KMS-11 (cell line): ENCODE measurements at regions not wholly inside any gene's neighbourhood (a gene's known extent, or its start where the extent isn't known, plus 50 kb on each side); places are given as distances from the start of the nearest gene placed in this dataset.

ENCODE experiments used
- H2AFZ ChIP-seq: fragments of 200-600 bp; sonication (generic); 2 replicates; pipeline ENCODE4 v1.6.1; 2016; ENCODE audit warnings: antibody characterized with exemption, mixed run types, low read depth
- H3K27ac ChIP-seq: fragments of 200-600 bp; sonication (generic); 2 replicates; pipeline ENCODE4 v1.6.1; 2016; ENCODE audit warnings: mild to moderate bottlenecking, mixed run types
- H3K27me3 ChIP-seq: fragments of 200-600 bp; sonication (generic); 2 replicates; pipeline ENCODE4 v1.6.1; 2017; ENCODE audit warnings: mild to moderate bottlenecking, low read depth, mixed run types, moderate library complexity; ENCODE audit not compliant: insufficient read depth
- H3K36me3 ChIP-seq: fragments of 200-600 bp; sonication (generic); 2 replicates; pipeline ENCODE4 v1.6.1; 2017; ENCODE audit warnings: mild to moderate bottlenecking, mixed run types; ENCODE audit not compliant: insufficient read depth
- H3K4me1 ChIP-seq: fragments of 200-600 bp; sonication (generic); 2 replicates; pipeline ENCODE4 v1.6.1; 2016; ENCODE audit warnings: mild to moderate bottlenecking, low read depth, mixed run types; ENCODE audit not compliant: poor library complexity, severe bottlenecking
- H3K4me2 ChIP-seq: fragments of 200-600 bp; sonication (generic); 2 replicates; pipeline ENCODE4 v1.7.0; 2016; ENCODE audit warnings: mild to moderate bottlenecking, mixed run types
- H3K4me3 ChIP-seq: fragments of 200-600 bp; sonication (generic); IDR thresholded peaks from 2 replicates; pipeline ENCODE4 v1.6.1; 2017; ENCODE audit warnings: low read depth, low read length, mixed read lengths; ENCODE audit not compliant: insufficient read depth
- H3K79me2 ChIP-seq: fragments of 200-600 bp; sonication (generic); 2 replicates; pipeline ENCODE4 v1.6.1; 2016; ENCODE audit warnings: low read depth, mixed run types; ENCODE audit not compliant: insufficient read depth
- H3K9ac ChIP-seq: fragments of 200-600 bp; sonication (generic); 2 replicates; pipeline ENCODE4 v1.6.1; 2016; ENCODE audit warnings: mild to moderate bottlenecking, mixed run types
- H4K20me1 ChIP-seq: fragments of 200-600 bp; sonication (generic); 2 replicates; pipeline ENCODE4 v1.6.1; 2016; ENCODE audit warnings: mild to moderate bottlenecking, mixed run types; ENCODE audit not compliant: insufficient read depth
- CTCF ChIP-seq: fragments of 200-600 bp; sonication (generic); conservative IDR thresholded peaks from 2 replicates; pipeline ENCODE4 v1.6.1; 2017; ENCODE audit warnings: low read depth, mild to moderate bottlenecking, antibody characterized with exemption, low read length, moderate library complexity, mixed read lengths

GRCh38 chr6:92756912-92757311 is 662.4 kb downstream of the EPHA7 start:
- no peak for TF ChIP-seq CTCF
- H3K9ac ChIP-seq = no peak overlapping the region
- H3K4me2 ChIP-seq = no peak overlapping the region

GRCh38 chr6:92753956-92754355 is 665.4 kb downstream of the EPHA7 start:
- Histone ChIP-seq H3K36me3 (no peaks in the 10 kb centered on the region), H3K27me3 (no peaks in the 10 kb centered on the region), H3K4me1 (peaks cover 9% of the 10 kb centered on the region), H3K4me2 (no peak overlapping the region), H3K79me2 (no peaks in the 10 kb centered on the region), H2AFZ (no peak overlapping the region), H3K9ac (no peak overlapping the region), H4K20me1 (no peaks in the 10 kb centered on the region), H3K27ac (no peak overlapping the region), H3K4me3 (no peak overlapping the region)
- TF ChIP-seq CTCF = no peak

More at GRCh38 chr6:92756912-92757311, 662.4 kb downstream of the EPHA7 start:
- Histone ChIP-seq H3K4me1 (peaks cover 19% of the 10 kb centered on the region), H3K27ac (no peak overlapping the region), H2AFZ (no peak overlapping the region), H3K36me3 (no peaks in the 10 kb centered on the region), H4K20me1 (no peaks in the 10 kb centered on the region), H3K79me2 (no peaks in the 10 kb centered on the region), H3K4me3 (no peak overlapping the region), H3K27me3 (no peaks in the 10 kb centered on the region)

- Histone ChIP-seq H3K79me2 (no peaks in the 10 kb centered on the region), H3K9ac (no peak overlapping the region), H3K4me1 (no peaks in the 10 kb centered on the region), H3K4me2 (no peak overlapping the region), H3K27ac (no peak overlapping the region), H3K4me3 (no peak overlapping the region), H4K20me1 (no peaks in the 10 kb centered on the region), H3K27me3 (no peaks in the 10 kb centered on the region), H3K36me3 (no peaks in the 10 kb centered on the region), H2AFZ (no peak overlapping the region)
- no peak for TF ChIP-seq CTCF
Measured at GRCh38 chr6:92752114-92752513, 667.2 kb downstream of the EPHA7 start.

- H3K9ac ChIP-seq = no peak overlapping the region
- no peaks in the 10 kb centered on the region for H3K4me1 ChIP-seq
- H2AFZ ChIP-seq = no peak overlapping the region
- H3K27me3 ChIP-seq = no peaks in the 10 kb centered on the region
- H4K20me1 ChIP-seq = no peaks in the 10 kb centered on the region
- H3K27ac ChIP-seq = no peak overlapping the region
- H3K79me2 ChIP-seq = no peaks in the 10 kb centered on the region
- no peak overlapping the region for H3K4me3 ChIP-seq
- H3K36me3 ChIP-seq = no peaks in the 10 kb centered on the region
- H3K4me2 ChIP-seq = no peak overlapping the region
- no peak for TF ChIP-seq CTCF
Measured at GRCh38 chr6:92748131-92748530, 671.2 kb downstream of the EPHA7 start.
